HG03025 (cell line): ENCODE measurements at regions not wholly inside any gene's neighbourhood (a gene's known extent, or its start where the extent isn't known, plus 50 kb on each side); places are given as distances from the start of the nearest gene placed in this dataset.

Experiments used
- ATAC-seq: cut with Tn5 transposase; IDR thresholded peaks from one replicate; pipeline ENCODE4 v1.9.1; 2021; ENCODE audit warnings: mild to moderate bottlenecking, moderate library complexity; ENCODE audit not compliant: unreplicated experiment, low FRiP score

DNA sequence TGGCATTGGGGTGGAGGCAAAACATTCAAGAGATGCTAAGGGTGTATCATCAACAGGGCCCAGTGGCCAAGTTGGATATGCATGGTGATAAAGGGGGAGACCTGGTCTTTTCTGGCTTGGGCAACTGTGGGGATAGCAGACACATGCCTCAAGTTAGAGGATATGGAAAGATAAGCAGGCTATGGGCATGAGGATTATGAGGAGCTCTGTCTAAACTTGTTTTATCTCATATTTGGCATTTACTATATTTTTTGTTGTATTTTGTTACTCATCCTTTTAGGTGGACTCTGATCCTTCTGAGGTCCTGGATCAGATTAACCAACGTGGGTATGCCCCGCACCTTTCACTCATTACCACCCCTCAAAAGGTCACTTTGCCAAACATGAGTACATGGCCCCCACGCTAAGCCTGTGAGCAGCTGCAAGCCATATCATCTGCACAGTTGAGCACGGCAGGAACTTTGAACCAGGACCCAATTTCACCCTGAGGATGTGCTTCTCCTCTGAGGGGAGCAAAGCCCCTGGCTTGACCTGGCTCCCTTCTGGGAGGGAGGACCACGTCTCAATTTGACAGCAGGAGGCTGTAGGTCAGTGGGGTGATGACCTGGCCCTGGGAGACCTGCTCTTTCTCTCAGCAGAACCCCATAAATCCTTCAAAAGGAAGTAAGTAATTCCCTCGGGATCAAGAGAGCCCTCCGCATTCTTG, 71.1 kb upstream of the CD180 start:
- ATAC-seq, result no peak

DNA sequence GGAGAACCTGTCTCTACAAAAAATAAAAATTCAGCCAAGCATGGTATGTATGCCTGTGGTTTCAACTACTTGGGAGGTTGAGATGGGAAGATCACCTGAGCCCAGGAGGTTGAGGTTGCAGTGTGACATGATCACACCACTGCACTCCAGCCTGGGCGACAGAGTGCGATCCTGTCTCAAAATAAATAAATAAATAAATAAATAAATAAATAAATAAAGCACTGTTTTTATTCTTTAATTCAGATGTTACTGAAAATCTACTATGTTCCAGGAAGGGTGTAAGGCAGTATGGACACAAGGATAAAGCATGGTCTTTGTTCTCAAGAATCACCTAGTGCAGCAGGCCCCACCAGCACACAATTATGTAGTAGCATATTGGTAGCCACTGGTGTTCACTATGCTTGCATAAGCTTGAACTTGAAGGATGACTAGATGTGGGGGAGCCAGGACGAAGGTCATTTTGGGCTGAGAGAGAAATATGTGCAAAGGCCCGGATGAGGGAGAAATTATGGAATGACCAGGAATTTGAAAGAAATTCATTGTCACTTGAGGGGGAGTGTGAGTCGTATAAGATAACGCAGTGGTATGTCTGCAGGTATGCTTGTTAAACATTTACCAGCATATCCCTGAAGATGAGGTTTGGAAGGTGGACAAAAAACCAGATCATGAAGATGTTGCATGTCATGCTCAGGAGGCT, 70.2 kb upstream of the CD180 start:
- ATAC-seq, result no peak

DNA sequence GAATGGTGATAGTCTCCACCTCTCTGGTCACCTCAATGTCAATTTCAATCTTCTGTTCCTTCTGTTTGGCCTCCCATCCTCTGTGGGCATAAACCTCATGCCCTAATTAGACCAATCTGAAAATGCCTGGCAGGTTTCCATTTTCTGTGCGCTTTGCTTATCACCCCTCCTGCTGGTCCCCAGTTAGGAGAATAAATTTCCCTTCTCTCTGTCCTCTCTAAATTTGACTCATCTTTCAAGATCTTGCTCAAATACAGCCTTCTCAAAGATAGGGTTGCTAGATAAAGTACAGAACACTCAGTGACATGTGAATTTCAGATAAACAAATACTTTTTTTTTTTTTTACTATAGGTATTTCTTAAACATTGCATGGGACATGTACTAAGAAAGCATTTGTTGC, 69.4 kb upstream of the CD180 start:
- no peak for ATAC-seq

DNA sequence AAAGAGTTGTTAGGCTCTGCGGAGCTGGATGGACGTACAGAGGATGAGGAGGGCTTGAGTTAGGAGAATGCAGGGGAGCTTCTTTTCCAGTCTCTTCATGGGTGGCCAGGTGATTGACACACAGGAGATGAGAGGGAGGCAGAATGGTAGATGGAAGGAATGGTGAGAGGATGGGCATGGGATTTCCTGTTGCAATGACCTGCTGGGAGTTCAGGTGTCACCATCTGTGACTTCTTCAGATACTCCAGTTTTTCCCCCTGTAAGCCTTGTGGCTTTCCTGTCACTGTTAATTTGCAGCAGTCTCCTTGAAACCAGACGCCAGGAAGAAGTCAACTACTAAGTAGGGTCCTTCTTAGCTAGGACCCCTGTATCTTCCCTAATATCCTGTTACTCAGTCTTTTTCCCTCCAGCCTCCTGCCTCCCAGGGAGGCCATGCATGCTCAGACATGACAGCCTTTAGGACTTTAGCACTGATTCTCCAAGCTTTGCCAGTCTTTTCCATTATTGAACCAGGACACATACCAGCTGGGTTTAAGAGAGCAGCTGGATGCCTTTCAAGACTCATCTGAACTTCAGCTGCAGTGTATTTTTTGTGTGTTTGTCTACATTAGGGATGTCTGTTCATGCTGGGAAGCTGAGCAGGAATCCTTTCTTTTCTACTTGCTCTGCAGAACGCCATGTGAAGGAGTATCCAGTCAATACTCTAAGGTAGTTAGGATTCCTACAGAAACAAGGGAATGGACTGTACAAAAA, 67.2 kb upstream of the CD180 start:
- ATAC-seq, result no peak

DNA sequence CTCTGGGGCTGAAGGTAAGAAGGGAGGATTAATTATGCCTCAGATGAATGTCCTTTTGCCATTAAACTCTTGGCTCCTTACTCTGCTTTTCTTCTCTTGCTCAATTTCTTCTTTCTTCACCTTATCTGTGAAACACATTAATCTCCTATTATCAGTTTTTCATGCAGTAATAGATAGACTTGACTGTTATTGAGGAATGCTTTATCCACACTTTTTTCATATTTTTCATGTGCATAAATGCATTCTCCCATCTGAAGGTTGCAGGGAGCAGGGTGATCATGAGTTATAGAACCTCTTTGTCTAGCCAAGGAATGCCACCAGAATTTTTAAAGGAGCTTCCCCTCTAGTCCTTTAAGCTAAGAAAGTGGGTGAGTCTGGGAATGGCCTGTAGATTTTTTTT, 66.4 kb upstream of the CD180 start:
- ATAC-seq, result no peak

DNA sequence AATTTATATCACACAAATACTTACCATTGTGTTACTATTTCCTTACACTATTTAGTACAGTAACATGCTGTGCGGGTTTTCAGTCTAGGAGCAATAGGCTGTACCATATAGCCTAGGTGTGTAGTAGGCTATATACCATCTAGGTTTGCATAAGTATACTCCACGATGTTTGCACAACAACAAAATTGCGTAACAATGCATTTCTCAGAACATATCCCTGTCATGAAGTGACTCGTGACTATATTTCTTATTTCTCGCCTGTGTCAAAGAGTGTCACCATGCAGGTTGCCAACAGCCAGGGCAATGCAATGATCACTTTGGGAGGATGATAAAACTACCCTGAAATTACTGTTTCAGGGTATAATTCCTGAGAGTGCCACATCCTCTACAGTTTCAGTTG, 65.6 kb upstream of the CD180 start:
- no peak for ATAC-seq

DNA sequence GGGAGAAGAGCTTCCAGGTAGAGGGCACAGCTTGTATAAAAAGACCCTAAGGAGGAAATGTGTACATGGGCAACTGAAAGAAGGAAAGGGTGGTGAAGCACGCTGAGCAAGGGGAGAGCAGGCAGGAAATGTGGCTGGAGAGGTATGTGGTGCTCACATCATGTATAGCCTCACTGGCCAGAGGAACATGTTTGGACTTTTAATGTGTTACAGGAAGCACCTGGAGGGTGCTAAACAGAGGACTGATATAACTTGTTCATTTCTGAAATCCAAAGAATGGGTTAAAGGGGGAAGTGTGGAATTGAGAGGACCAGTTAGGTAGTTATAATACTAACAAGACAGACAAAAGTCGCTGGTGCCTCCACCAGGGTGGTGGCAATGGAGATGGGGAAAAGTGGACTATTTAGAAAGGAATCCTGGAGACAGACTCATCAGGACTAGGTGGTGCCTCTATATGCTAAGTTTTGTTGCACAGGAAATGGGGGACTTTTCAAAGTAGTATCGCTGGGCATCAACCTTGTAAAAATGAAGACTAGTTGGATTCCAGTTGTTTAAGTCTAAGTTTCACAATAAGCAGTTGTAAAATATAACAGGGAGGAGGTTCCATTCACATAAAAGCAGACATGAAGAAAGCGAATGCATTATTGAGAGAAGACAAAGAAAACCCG, 63.1 kb upstream of the CD180 start:
- ATAC-seq, result no peak

DNA sequence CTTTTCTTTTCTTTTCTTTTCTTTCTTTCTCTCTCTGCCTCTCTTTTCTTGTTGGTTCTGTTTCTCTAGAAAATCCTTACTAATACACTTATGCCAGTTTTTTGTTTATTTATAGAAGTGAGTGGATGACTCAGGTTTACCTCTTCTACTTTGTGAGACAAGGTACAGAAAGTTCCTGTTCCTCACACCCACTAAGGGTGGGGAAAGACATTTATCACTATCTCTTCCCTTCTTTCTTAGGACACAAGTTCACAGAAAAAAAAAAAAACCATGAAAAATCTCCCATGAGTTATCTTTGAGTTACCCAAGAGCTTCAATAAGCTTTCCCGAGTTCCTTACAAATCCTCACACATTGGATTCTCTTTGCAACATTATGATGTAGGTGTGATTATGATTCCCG, 60.9 kb upstream of the CD180 start:
- no peak for ATAC-seq

DNA sequence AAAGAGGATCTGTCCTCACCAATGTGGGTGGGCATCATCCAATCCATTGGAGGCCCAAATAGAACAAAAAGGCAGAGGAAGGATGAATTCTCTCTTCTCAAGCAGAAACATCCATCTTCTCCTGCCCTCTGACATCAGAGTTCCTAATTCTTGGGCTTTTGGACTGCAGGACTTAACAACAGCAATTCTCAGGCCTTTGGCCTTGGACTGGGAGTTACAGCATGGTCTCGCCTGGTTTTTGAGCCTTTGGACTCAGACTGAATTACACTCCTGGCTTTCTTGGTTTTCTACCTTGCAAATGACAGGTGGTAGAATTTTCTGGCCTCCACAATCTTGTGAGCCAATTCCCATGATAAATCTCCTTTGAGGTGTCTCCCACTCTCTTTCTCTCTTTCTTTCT, 60.5 kb upstream of the CD180 start:
- no peak for ATAC-seq

DNA sequence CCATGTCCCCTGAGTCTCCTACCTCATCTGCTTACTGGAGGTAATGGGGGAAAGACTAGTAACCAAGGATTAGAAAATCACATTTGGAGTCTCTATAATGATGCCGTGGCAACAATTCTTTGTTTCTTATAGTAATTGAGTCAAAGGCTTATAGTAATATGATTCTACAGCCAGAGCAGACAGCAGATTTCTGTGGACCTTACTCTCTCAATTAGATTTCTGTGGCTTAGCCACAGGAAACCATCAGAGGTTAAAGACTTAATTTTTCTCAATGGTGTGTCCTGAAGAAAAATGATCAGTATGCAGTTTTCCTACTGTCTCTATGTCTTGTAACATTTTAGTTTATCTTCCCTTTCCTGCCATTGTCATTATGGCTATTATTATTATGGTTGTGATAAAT, 59.3 kb upstream of the CD180 start:
- no peak for ATAC-seq

DNA sequence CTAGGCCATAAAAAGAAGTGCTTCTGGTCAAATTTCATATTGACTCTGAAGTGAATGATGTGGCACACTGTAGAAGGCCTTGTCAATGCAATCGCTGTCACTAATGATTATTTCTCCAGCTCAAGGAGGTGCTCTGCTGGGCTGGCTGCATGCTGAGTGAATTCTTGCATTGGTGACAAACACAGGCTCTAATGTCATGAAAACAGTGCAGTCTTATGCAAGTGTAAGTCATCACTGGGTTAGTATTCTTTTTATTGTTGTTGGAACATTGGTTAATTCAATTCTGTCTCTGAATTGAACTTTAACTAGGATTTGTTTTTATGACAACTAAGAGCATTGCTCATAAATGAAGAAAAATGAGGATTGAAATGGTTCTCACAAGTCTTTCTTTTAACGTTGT, 57.3 kb upstream of the CD180 start:
- ATAC-seq, result no peak

DNA sequence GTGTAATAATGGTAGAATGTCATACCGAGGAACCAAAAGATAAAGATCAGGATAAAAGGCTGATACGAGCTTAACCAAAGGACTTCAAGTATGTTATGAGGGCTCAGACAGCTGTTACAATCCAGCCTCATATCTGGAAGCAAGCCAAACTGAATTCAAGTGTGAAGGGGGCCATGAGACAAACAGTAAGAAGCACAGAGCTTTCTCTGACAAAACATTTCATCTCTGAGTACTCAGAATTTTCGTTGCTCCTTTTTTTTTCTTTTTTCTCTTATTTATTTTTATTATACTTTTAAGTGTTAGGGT, 52.9 kb upstream of the CD180 start:
- ATAC-seq, result no peak

DNA sequence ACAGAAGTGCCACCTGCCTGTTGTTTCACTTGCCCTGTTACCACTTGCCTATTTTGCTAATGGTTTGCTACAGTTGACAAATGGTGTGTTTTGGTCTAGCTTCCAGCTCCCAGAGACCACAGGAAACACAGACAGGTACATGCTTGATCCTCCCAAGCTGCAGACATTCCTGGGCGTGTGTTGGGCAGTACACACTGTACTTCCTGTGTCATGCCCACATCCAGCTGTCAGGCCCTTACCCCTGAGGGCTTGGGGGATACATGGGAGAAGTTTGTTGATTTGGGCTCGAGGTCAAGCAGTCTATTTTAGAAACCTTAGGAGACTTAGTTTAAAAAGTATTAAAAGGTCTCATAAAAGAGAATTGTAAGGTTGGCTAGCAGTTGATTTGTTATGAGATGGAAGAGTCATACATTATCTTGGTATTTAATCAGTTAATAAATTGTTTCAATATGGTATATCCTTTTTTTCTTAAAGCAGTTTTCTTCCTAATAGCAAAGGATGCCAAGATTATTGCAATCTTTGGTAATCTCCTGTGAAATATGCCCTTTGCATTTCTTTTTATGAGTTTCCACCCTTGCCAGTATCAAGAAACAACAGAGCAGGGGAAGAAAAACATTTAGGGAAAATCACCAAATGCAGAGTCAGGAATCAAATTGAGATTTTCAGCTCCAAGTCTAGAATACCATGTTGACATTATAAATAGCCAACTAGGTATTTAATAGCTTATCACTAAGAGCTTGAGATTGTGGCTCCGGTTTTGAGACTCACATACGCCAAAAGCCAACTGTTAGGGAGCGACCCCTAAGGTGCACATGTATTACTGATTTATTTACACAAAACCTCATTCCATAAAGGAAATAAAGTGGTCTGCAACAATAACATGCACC, 52.3 kb upstream of the CD180 start:
- ATAC-seq, result no peak

DNA sequence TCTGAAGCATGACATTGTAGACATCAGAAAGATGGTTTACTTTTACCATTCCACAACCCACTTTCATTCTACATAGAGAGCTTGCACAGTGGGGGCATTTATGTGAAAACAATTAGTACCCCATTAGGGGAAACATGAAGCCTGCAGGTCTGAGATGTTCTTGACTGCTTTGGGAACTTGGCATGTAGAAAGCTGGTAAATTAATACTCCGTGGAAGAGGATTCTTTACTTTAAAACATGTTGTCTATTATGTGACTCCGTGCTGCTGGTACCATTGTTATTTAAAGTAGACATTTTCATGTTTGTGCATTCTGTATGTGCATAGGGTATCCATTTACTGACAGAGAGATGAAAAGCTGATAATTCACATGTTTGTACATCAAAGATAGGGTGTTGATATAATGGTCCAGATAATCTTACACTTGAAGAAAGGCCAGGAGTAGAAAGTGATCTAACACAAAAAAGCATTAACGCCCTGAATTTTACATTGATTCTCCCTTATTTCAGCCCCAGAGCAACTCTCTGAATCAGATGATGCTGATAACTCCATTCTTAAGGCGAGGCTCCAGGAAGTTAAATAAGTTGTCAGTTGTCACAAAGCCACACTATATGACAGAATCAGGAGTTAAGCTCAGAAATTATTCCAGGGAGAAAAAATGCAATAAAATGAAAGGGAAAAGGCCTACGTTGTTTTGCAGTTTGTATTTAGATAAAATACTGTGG, 50.1 kb upstream of the CD180 start:
- ATAC-seq, result no peak
